ENCODE measurements at regions not wholly inside any gene's neighbourhood (a gene's known extent, or its start where the extent isn't known, plus 50 kb on each side); places are given as distances from the start of the nearest gene placed in this dataset.

DNA sequence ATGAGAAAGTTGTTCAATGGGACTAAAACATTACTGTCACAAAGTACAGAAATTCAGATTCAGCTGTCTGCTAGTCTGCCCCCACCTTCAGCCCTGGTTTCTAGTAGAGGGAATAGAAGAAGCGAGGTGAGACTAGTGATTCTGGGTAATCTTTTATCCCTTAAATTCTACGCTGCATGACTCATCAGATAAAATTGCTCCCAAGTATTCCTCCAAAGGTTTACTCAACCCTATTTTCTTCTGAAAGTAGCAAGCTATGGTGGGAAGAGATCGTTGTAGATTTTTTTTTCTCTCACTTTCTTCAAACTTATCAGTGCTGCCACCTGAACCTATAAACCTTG lies 318.9 kb upstream of the RIOK2 start:
- TF ChIP-seq, protein P1, sequence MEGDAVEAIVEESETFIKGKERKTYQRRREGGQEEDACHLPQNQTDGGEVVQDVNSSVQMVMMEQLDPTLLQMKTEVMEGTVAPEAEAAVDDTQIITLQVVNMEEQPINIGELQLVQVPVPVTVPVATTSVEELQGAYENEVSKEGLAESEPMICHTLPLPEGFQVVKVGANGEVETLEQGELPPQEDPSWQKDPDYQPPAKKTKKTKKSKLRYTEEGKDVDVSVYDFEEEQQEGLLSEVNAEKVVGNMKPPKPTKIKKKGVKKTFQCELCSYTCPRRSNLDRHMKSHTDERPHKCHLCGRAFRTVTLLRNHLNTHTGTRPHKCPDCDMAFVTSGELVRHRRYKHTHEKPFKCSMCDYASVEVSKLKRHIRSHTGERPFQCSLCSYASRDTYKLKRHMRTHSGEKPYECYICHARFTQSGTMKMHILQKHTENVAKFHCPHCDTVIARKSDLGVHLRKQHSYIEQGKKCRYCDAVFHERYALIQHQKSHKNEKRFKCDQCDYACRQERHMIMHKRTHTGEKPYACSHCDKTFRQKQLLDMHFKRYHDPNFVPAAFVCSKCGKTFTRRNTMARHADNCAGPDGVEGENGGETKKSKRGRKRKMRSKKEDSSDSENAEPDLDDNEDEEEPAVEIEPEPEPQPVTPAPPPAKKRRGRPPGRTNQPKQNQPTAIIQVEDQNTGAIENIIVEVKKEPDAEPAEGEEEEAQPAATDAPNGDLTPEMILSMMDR (IDR thresholded peaks at IDR 0.05) = no peak
- TF ChIP-seq POLR2AphosphoS5 (IDR thresholded peaks at IDR 0.05; ENCODE audit: insufficient read depth in 1 of 2, low read depth in 1 of 2) = no peak
